ENCODE measurements at regions not wholly inside any gene's neighbourhood (a gene's known extent, or its start where the extent isn't known, plus 50 kb on each side); places are given as distances from the start of the nearest gene placed in this dataset.

- Histone ChIP-seq H3K4me3 (no peak overlapping the region), H3K36me3 (replicated peaks in 1 of 2; ENCODE audit: insufficient read depth in 1 of 2, low read depth in 2 of 2) (no peaks in the 10 kb centered on the region), H3K27ac (no peak overlapping the region), H3K9me3 (no peaks in the 10 kb centered on the region), H3K27me3 (no peaks in the 10 kb centered on the region), H3K4me1 (no peaks in the 10 kb centered on the region)
- no peak for TF ChIP-seq CTCF (IDR thresholded peaks at IDR 0.05)
- TF ChIP-seq POLR2A (IDR thresholded peaks at IDR 0.05) = no peak
- ATAC-seq (no peak), DNase-seq (no peak)
- intact Hi-C loops (cut with DNase I) = no loop called here
- WGBS, 2 donors = 64 to 65% methylated on average over 1 of the region's 1 CpG
Measured at GRCh38 chr20:59110607-59111006, 53.0 kb upstream of the ZNF831 start.

- Histone ChIP-seq H3K27me3 (no peaks in the 10 kb centered on the region), H3K9me3 (no peaks in the 10 kb centered on the region), H3K4me3 (no peak overlapping the region), H3K36me3 (replicated peaks in 1 of 2; ENCODE audit: insufficient read depth in 1 of 2, low read depth in 2 of 2) (no peaks in the 10 kb centered on the region), H3K27ac (no peak overlapping the region), H3K4me1 (no peaks in the 10 kb centered on the region)
- 49 to 64% methylated on average over 4 of the region's 4 CpGs for WGBS, 2 donors
- ATAC-seq = no peak
- TF ChIP-seq POLR2A (IDR thresholded peaks at IDR 0.05) = no peak
- no peak for TF ChIP-seq CTCF (IDR thresholded peaks at IDR 0.05)
- intact Hi-C loops (cut with DNase I) = no loop called here
- DNase-seq = no peak
Measured at GRCh38 chr20:59105581-59105980, 58.0 kb upstream of the ZNF831 start.

GRCh38 chr20:59104831-59105230 lies 58.8 kb upstream of the ZNF831 start:
- intact Hi-C loops (cut with DNase I) = no loop called here
- TF ChIP-seq POLR2A (IDR thresholded peaks at IDR 0.05) (no peak), CTCF (IDR thresholded peaks at IDR 0.05) (no peak)
- Histone ChIP-seq H3K4me1 (no peaks in the 10 kb centered on the region), H3K36me3 (replicated peaks in 1 of 2; ENCODE audit: insufficient read depth in 1 of 2, low read depth in 2 of 2) (no peaks in the 10 kb centered on the region), H3K27me3 (no peaks in the 10 kb centered on the region), H3K27ac (no peak overlapping the region), H3K9me3 (no peaks in the 10 kb centered on the region), H3K4me3 (no peak overlapping the region)
- WGBS, 2 donors = 54 to 64% methylated on average over 2 of the region's 2 CpGs
- DNase-seq (no peak), ATAC-seq (no peak)

DNA sequence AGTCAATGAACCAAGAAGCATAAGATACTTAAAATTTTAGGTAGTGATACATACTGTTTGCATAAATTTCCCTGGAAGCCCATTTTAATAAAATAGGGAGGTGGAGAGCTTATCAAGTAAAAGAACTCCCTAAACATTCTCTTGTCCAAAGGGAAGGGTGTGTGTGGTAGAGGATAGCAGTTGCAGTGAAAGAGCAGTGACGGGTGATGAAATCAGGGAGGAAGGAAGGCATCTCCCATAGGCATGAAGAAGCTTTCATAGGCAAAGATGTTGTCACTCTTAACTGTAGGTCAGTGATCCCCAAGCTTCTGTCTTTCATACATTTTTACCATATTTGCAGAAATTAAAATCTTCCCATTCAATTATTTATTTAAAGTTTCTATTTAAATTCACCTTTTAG lies 60.0 kb upstream of the ZNF831 start:
- Histone ChIP-seq H3K27me3 (no peaks in the 10 kb centered on the region), H3K4me1 (no peaks in the 10 kb centered on the region), H3K27ac (no peak overlapping the region), H3K4me3 (no peak overlapping the region), H3K9me3 (no peaks in the 10 kb centered on the region), H3K36me3 (replicated peaks in 1 of 2; ENCODE audit: insufficient read depth in 1 of 2, low read depth in 2 of 2) (no peaks in the 10 kb centered on the region)
- no peak for DNase-seq
- TF ChIP-seq POLR2A (IDR thresholded peaks at IDR 0.05) (no peak), CTCF (IDR thresholded peaks at IDR 0.05) (no peak)
- intact Hi-C loops (cut with DNase I) = no loop called here
- 46 to 78% methylated on average over 1 of the region's 1 CpG for WGBS, 2 donors
- ATAC-seq = no peak

GRCh38 chr20:59102841-59103299 lies 60.3 kb upstream of the PRELID3B start:
- no peak overlapping the region for H3K4me3 ChIP-seq
- H3K9me3 ChIP-seq = no peaks in the 10 kb centered on the region
- no peaks in the 10 kb centered on the region for H3K27me3 ChIP-seq
- no peak overlapping the region for H3K27ac ChIP-seq
- H3K4me1 ChIP-seq = no peaks in the 10 kb centered on the region
- intact Hi-C loops (cut with DNase I) = no loop called here
- WGBS, 2 donors = 54 to 68% methylated on average over 4 of the region's 4 CpGs
- DNase-seq (no peak), ATAC-seq (no peak)
- no peaks in the 10 kb centered on the region for H3K36me3 ChIP-seq (replicated peaks in 1 of 2; ENCODE audit: insufficient read depth in 1 of 2, low read depth in 2 of 2)
- TF ChIP-seq CTCF (IDR thresholded peaks at IDR 0.05) (no peak), POLR2A (IDR thresholded peaks at IDR 0.05) (no peak)
